K562 (cell line): ENCODE measurements at regions not wholly inside any gene's neighbourhood (a gene's known extent, or its start where the extent isn't known, plus 50 kb on each side); places are given as distances from the start of the nearest gene placed in this dataset.

Experiments used
- ATAC-seq: fragments of 200-7000 bp; cut with Tn5 transposase; 3 replicates; pipeline ENCODE4 v1.9.1; 2020; ENCODE audit warnings: moderate library complexity
- BruUV-seq: library from RNA; stranded (reverse); fragments of 400-500 nt; replicated peaks from 2 replicates; lab custom pipeline; 2021; lab: Mats Ljungman, UMichigan
- CTCF ChIA-PET: fragments of 300-600 bp; formaldehyde crosslinking; extraction: SDS; loops from one replicate; lab custom pipeline; 2021; ENCODE audit warnings: low intra/inter-chr PET ratio; lab: Yijun Ruan, JAX
- POLR2A ChIA-PET: fragments of 300-600, 350-650 bp; sonication (Branson Sonifier 250); formaldehyde crosslinking; extraction: SDS; loops from one replicate; lab custom pipeline; 2021; ENCODE audit warnings: antibody characterized with exemption, inconsistent platforms; lab: Yijun Ruan, JAX
- DNase-seq, 4 experiments: peaks; one replicate each; pipeline versions ENCODE4 v3.0.0 to v3.0.0-alpha.2; 2011 to 2018; ENCODE audit warnings: low spot score in 3 of 4, mixed read lengths in 3 of 4; ENCODE audit errors: extremely low read depth in 1 of 4
- FAIRE-seq: peaks from 2 replicates; lab custom pipeline; 2011; peaks lifted over from hg19 to GRCh38; lab: Jason Lieb, UNC
- H2AFZ ChIP-seq: 2 replicates; pipeline ENCODE4 v1.6.0; 2011; ENCODE audit warnings: low read depth, low read length, control low read depth, inconsistent platforms
- H3K27ac ChIP-seq: fragments of 200-600 bp; 3 replicates; pipeline ENCODE4 v1.8.0; 2011; ENCODE audit warnings: low read depth, mild to moderate bottlenecking, control low read depth, inconsistent platforms, low read length, moderate library complexity, mixed read lengths; ENCODE audit errors: extremely low read depth
- H3K27me3 ChIP-seq, 2 experiments: fragments of 300-600 bp in 1 of 2; 2 replicates in 1 of 2; 3 replicates in 1 of 2; pipeline versions ENCODE4 v1.6.0 to v1.8.0; 2011; ENCODE audit warnings: inconsistent platforms in 2 of 2, low read length in 2 of 2, mild to moderate bottlenecking in 1 of 2, mixed read lengths in 1 of 2, moderate library complexity in 1 of 2; ENCODE audit not compliant: control insufficient read depth in 2 of 2, insufficient read depth in 2 of 2
- H3K36me3 ChIP-seq: fragments of 300-600 bp; 3 replicates; pipeline ENCODE4 v1.8.0; 2011; ENCODE audit warnings: mild to moderate bottlenecking, low read length, inconsistent platforms; ENCODE audit not compliant: control insufficient read depth, insufficient read depth
- H3K4me1 ChIP-seq, 2 experiments: fragments of 200-600 bp in 1 of 2; replicated peaks in 1 of 2; 2 replicates in 1 of 2; 3 replicates in 1 of 2; pipeline versions ENCODE4 v1.5.1 to v1.8.0; 2011; ENCODE audit warnings: inconsistent platforms in 2 of 2, low read length in 2 of 2, mild to moderate bottlenecking in 1 of 2, mixed read lengths in 1 of 2, moderate library complexity in 1 of 2; ENCODE audit not compliant: control insufficient read depth in 2 of 2, insufficient read depth in 2 of 2
- H3K4me2 ChIP-seq: 2 replicates; pipeline ENCODE4 v1.6.1; 2011; ENCODE audit warnings: low read length, control low read depth, inconsistent platforms, mixed read lengths; ENCODE audit not compliant: insufficient read depth
- H3K4me3 ChIP-seq: fragments of 200-600 bp; sonication (generic), shearing (Covaris generic); 2 replicates; pipeline ENCODE4 v1.5.1; 2016; ENCODE audit warnings: control low read depth, inconsistent platforms
- H3K79me2 ChIP-seq: fragments of 200-600 bp; 3 replicates; pipeline ENCODE4 v1.8.0; 2011; ENCODE audit warnings: low read length, inconsistent platforms; ENCODE audit not compliant: control insufficient read depth, insufficient read depth
- H3K9ac ChIP-seq, 2 experiments: 2 replicates each; pipeline versions ENCODE4 v1.6.0 to v1.6.1; 2011; ENCODE audit warnings: low read depth in 2 of 2, low read length in 2 of 2, control low read depth in 1 of 2, inconsistent platforms in 1 of 2, mild to moderate bottlenecking in 1 of 2, mixed read lengths in 1 of 2; ENCODE audit not compliant: insufficient read depth in 1 of 2
- H3K9me1 ChIP-seq: one replicate; pipeline ENCODE4 v1.6.0; 2011; ENCODE audit warnings: inconsistent platforms, mild to moderate bottlenecking, low read length, moderate library complexity; ENCODE audit not compliant: control insufficient read depth, insufficient read depth
- H3K9me3 ChIP-seq: replicated peaks from 2 replicates; pipeline ENCODE4 v1.5.1; 2011; ENCODE audit warnings: low read depth, low read length, inconsistent platforms; ENCODE audit not compliant: control insufficient read depth, insufficient read depth
- H4K20me1 ChIP-seq: replicated peaks from 2 replicates; pipeline ENCODE4 v1.6.1; 2011; ENCODE audit warnings: low read length, inconsistent platforms, mixed read lengths; ENCODE audit not compliant: control insufficient read depth, insufficient read depth
- ARID3B ChIP-seq: fragments of 250-450 bp; sonication (Bioruptor Pico); IDR thresholded peaks from 2 replicates; pipeline ENCODE4 v1.4.0; 2020; ENCODE audit warnings: borderline replicate concordance
- BRF1 ChIP-seq: IDR thresholded peaks from 3 replicates; pipeline ENCODE4 v1.6.1; 2011; ENCODE audit warnings: borderline replicate concordance, mild to moderate bottlenecking; ENCODE audit not compliant: insufficient read length; ENCODE audit errors: extremely low read depth
- HCFC1 ChIP-seq: IDR thresholded peaks from 2 replicates; pipeline ENCODE4 v1.6.1; 2012; ENCODE audit warnings: low read depth, low read length, improper control_type of control experiment
- HNRNPUL1 ChIP-seq: fragments of 200-400 bp; formaldehyde crosslinking; IDR thresholded peaks from 2 replicates; pipeline ENCODE4 v1.6.1; 2017; ENCODE audit warnings: low read length
- HSF4 ChIP-seq: fragments of 250-450 bp; sonication (Bioruptor Pico); IDR thresholded peaks from 2 replicates; pipeline ENCODE4 v2.1.2; 2022; ENCODE audit warnings: mild to moderate bottlenecking, moderate library complexity, borderline replicate concordance
- SIRT6 ChIP-seq: IDR thresholded peaks from one replicate; pipeline ENCODE4 v1.6.1; 2012; ENCODE audit warnings: low read depth, mild to moderate bottlenecking, control low read depth, inconsistent platforms, low read length, moderate library complexity
- TCFL5 ChIP-seq: fragments of 250-450 bp; sonication (Bioruptor Pico); conservative IDR thresholded peaks from 2 replicates; pipeline ENCODE4 v1.6.1; 2021; ENCODE audit warnings: mild to moderate bottlenecking, moderate library complexity, matching md5 sums
- TSC22D4 ChIP-seq: fragments of 450-650 bp; IDR thresholded peaks from 2 replicates; pipeline ENCODE4 v1.6.1; 2016; ENCODE audit warnings: missing genetic modification characterization, missing biosample characterization, control low read depth
- ZBTB17 ChIP-seq: fragments of 450-650 bp; formaldehyde crosslinking; IDR thresholded peaks from 2 replicates; pipeline ENCODE4 v1.4.0; 2020; ENCODE audit warnings: mild to moderate bottlenecking
- ZBTB43 ChIP-seq: sonication (generic); formaldehyde crosslinking; IDR thresholded peaks from 2 replicates; pipeline ENCODE4 v1.8.0; 2023; ENCODE audit warnings: mild to moderate bottlenecking, missing genetic modification reagents
- WGBS: fragments of 100-300 bp; shearing (Covaris generic); methylation state at CpG from one replicate; pipeline ENCODE4 v1.1.6; 2016; ENCODE audit warnings: low coverage, mixed read lengths; ENCODE audit not compliant: insufficient coverage; ENCODE audit errors: missing lambda C conversion rate; 5-methylcytosine and 5-hydroxymethylcytosine counted together
- in situ Hi-C: fragments of 300-500 bp; cut with MboI; formaldehyde crosslinking; loops from 4 replicates; pipeline ENCODE4 v1.15.0; 2018; ENCODE audit warnings: inconsistent platforms, mixed read lengths
- intact Hi-C: fragments of 100-400 bp; cut with micrococcal nuclease; formaldehyde crosslinking; loops from 2 replicates; pipeline ENCODE4 v1.14.2; 2022
- TF ChIP-seq, protein P1 (sequence below), 2 experiments: fragments of 450-650 bp in 1 of 2; sonication (generic) in 1 of 2; formaldehyde crosslinking in 1 of 2; IDR thresholded peaks in 1 of 2; conservative IDR thresholded peaks in 1 of 2; 2 replicates each; pipeline versions ENCODE4 v1.6.1 to v1.8.1; 2016 to 2023; ENCODE audit warnings: mild to moderate bottlenecking in 2 of 2, moderate library complexity in 2 of 2, inconsistent platforms in 1 of 2, missing genetic modification reagents in 1 of 2
- TF ChIP-seq, protein P2 (sequence below): fragments of 250-450 bp; sonication (Bioruptor Pico); IDR thresholded peaks from 2 replicates; pipeline ENCODE4 v1.4.0; 2020; ENCODE audit warnings: mild to moderate bottlenecking
- TF ChIP-seq, protein P3 (sequence below): sonication (generic); formaldehyde crosslinking; IDR thresholded peaks from 2 replicates; pipeline ENCODE4 v1.4.0; 2020; ENCODE audit warnings: mild to moderate bottlenecking, missing genetic modification reagents
- TF ChIP-seq, protein P4 (sequence below): fragments of 250-450 bp; sonication (Bioruptor Pico); IDR thresholded peaks from 2 replicates; pipeline ENCODE4 v1.5.0; 2021

DNA sequence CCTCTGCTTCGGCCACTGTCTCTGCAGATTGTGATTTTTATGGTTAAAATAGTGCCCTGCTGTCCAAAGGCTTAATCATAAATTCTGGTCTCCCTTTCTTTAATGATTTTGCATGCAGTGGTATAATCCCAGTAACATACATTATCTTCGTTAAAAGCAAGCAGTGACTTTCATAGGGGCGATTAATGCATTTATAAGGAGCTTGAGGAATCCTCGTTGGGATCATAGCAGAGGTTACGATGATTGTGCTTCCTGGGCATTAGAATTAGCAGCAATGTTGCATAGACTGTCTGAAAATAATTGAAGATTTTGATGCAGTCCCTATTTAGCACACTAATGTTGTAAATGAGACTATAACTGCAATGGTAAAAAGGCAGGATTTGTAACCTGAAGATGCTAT, 181.3 kb downstream of the PRL start:
- in situ Hi-C loops = no loop called here
- no peak for FAIRE-seq
- H3K9me1 ChIP-seq = no peaks in the 10 kb centered on the region
- H3K36me3 ChIP-seq = no peaks in the 10 kb centered on the region
- no peaks in the 10 kb centered on the region for H3K9me3 ChIP-seq
- intact Hi-C loops = no loop called here
- ChIA-PET CTCF (no interaction called here), POLR2A (no interaction called here)
- TF ChIP-seq, protein P1, sequence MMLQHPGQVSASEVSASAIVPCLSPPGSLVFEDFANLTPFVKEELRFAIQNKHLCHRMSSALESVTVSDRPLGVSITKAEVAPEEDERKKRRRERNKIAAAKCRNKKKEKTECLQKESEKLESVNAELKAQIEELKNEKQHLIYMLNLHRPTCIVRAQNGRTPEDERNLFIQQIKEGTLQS (IDR thresholded peaks at IDR 0.05) = no peak
- TF ChIP-seq, protein P1 (CRISPR knock-in tag; conservative IDR thresholded peaks at IDR 0.05) = no peak
- no peak for TF ChIP-seq TCFL5 (CRISPR knock-in tag)
- no peak for TF ChIP-seq ZBTB17
- TF ChIP-seq, protein P2, sequence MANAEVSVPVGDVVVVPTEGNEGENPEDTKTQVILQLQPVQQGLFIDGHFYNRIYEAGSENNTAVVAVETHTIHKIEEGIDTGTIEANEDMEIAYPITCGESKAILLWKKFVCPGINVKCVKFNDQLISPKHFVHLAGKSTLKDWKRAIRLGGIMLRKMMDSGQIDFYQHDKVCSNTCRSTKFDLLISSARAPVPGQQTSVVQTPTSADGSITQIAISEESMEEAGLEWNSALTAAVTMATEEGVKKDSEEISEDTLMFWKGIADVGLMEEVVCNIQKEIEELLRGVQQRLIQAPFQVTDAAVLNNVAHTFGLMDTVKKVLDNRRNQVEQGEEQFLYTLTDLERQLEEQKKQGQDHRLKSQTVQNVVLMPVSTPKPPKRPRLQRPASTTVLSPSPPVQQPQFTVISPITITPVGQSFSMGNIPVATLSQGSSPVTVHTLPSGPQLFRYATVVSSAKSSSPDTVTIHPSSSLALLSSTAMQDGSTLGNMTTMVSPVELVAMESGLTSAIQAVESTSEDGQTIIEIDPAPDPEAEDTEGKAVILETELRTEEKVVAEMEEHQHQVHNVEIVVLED (CRISPR knock-in tag) = no peak
- TF ChIP-seq ZBTB43 (CRISPR knock-in tag) = no peak
- TF ChIP-seq, protein P3, sequence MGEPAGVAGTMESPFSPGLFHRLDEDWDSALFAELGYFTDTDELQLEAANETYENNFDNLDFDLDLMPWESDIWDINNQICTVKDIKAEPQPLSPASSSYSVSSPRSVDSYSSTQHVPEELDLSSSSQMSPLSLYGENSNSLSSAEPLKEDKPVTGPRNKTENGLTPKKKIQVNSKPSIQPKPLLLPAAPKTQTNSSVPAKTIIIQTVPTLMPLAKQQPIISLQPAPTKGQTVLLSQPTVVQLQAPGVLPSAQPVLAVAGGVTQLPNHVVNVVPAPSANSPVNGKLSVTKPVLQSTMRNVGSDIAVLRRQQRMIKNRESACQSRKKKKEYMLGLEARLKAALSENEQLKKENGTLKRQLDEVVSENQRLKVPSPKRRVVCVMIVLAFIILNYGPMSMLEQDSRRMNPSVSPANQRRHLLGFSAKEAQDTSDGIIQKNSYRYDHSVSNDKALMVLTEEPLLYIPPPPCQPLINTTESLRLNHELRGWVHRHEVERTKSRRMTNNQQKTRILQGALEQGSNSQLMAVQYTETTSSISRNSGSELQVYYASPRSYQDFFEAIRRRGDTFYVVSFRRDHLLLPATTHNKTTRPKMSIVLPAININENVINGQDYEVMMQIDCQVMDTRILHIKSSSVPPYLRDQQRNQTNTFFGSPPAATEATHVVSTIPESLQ = no peak
- TF ChIP-seq, protein P4, sequence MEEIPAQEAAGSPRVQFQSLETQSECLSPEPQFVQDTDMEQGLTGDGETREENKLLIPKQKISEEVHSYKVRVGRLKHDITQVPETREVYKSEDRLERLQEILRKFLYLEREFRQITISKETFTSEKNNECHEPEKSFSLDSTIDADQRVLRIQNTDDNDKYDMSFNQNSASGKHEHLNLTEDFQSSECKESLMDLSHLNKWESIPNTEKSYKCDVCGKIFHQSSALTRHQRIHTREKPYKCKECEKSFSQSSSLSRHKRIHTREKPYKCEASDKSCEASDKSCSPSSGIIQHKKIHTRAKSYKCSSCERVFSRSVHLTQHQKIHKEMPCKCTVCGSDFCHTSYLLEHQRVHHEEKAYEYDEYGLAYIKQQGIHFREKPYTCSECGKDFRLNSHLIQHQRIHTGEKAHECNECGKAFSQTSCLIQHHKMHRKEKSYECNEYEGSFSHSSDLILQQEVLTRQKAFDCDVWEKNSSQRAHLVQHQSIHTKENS = no peak
- no peak for TF ChIP-seq HNRNPUL1
- TF ChIP-seq TSC22D4 (tag) = no peak
- TF ChIP-seq SIRT6 = no peak
- TF ChIP-seq HCFC1 = no peak
- TF ChIP-seq BRF1 = no peak
- TF ChIP-seq HSF4 (CRISPR knock-in tag) = no peak
- TF ChIP-seq ARID3B = no peak
- DNase-seq = no peak
- H4K20me1 ChIP-seq = no peaks in the 10 kb centered on the region
- H3K27me3 ChIP-seq = peaks cover 0 to 4% of the 10 kb centered on the region in 2 experiments; a peak in 3 of 5 replicates
- no peaks in the 10 kb centered on the region for H3K4me1 ChIP-seq
- no peaks in the 10 kb centered on the region for H3K79me2 ChIP-seq
- no peak overlapping the region for H3K4me3 ChIP-seq
- H3K4me2 ChIP-seq = no peak overlapping the region
- no peak overlapping the region for H3K9ac ChIP-seq
- H3K27ac ChIP-seq = no peak overlapping the region
- H2AFZ ChIP-seq = no peak overlapping the region
- 0% methylated on average over 5 of the region's 5 CpGs for WGBS
- BruUV-seq = no TSS peak
- ATAC-seq = no peak
